CD14-positive monocyte (primary cell): ENCODE measurements at regions not wholly inside any gene's neighbourhood (a gene's known extent, or its start where the extent isn't known, plus 50 kb on each side); places are given as distances from the start of the nearest gene placed in this dataset.

Experiments used
- DNase-seq, 3 donors: peaks; one replicate each; pipeline ENCODE4 v3.0.0-alpha.2; 2011 to 2022
- H2AFZ ChIP-seq: 2 replicates; pipeline ENCODE4 v1.6.0; 2012; ENCODE audit warnings: mild to moderate bottlenecking, low read depth, low read length, inconsistent platforms; ENCODE audit not compliant: insufficient read depth, poor library complexity, severe bottlenecking
- H3K27ac ChIP-seq, 2 donors: 1 replicate in 1 of 2; 2 replicates in 1 of 2; pipeline ENCODE4 v1.5.1; 2012 to 2013; ENCODE audit warnings: low read length in 2 of 2, control low read depth in 1 of 2, inconsistent platforms in 1 of 2, low read depth in 1 of 2, mild to moderate bottlenecking in 1 of 2
- H3K27me3 ChIP-seq, 2 donors: one replicate each; pipeline versions ENCODE4 v1.6.0 to v1.6.1; 2011 to 2013; ENCODE audit warnings: low read length in 2 of 2; ENCODE audit not compliant: control insufficient read depth in 2 of 2, insufficient read depth in 2 of 2
- H3K36me3 ChIP-seq, 2 donors: replicated peaks in 1 of 2; 1 replicate in 1 of 2; 2 replicates in 1 of 2; pipeline versions ENCODE4 v1.5.1 to v1.6.1; 2012 to 2013; ENCODE audit warnings: low read length in 2 of 2, control low read depth in 1 of 2, inconsistent platforms in 1 of 2, mild to moderate bottlenecking in 1 of 2; ENCODE audit not compliant: insufficient read depth in 2 of 2, control insufficient read depth in 1 of 2
- H3K4me1 ChIP-seq, 2 donors: 1 replicate in 1 of 2; 2 replicates in 1 of 2; pipeline versions ENCODE4 v1.5.1 to v1.6.1; 2012 to 2013; ENCODE audit warnings: low read length in 2 of 2, control low read depth in 1 of 2, inconsistent platforms in 1 of 2, mild to moderate bottlenecking in 1 of 2, moderate library complexity in 1 of 2; ENCODE audit not compliant: insufficient read depth in 2 of 2, control insufficient read depth in 1 of 2
- H3K4me2 ChIP-seq: replicated peaks from 2 replicates; pipeline ENCODE3; 2012; ENCODE audit warnings: low read length, moderate library complexity, mild to moderate bottlenecking; ENCODE audit not compliant: poor library complexity, severe bottlenecking; ENCODE audit errors: extremely low read depth
- H3K4me3 ChIP-seq, 3 experiments: fragments of 200-600 bp in 1 of 3; sonication (generic) in 1 of 3; replicated peaks in 1 of 3; 1 replicate in 2 of 3; 2 replicates in 1 of 3; pipeline ENCODE4 v1.5.1; 2011 to 2013; ENCODE audit warnings: low read length in 3 of 3, mild to moderate bottlenecking in 3 of 3, control low read depth in 2 of 3, low read depth in 2 of 3, inconsistent platforms in 1 of 3, moderate library complexity in 1 of 3
- H3K79me2 ChIP-seq: 2 replicates; pipeline ENCODE4 v1.6.0; 2012; ENCODE audit warnings: mild to moderate bottlenecking, control low read depth, inconsistent platforms, low read length, moderate library complexity; ENCODE audit not compliant: insufficient read depth
- H3K9ac ChIP-seq: 2 replicates; pipeline ENCODE4 v1.6.0; 2017; ENCODE audit warnings: low read length, mild to moderate bottlenecking; ENCODE audit not compliant: insufficient read depth, poor library complexity, severe bottlenecking
- H3K9me3 ChIP-seq, 2 donors: replicated peaks in 1 of 2; 1 replicate in 1 of 2; 2 replicates in 1 of 2; pipeline versions ENCODE4 v1.5.1 to v1.6.1; 2012 to 2013; ENCODE audit warnings: low read length in 2 of 2, control low read depth in 1 of 2; ENCODE audit not compliant: control insufficient read depth in 1 of 2, insufficient read depth in 1 of 2
- H4K20me1 ChIP-seq: 2 replicates; pipeline ENCODE4 v1.6.0; 2012; ENCODE audit warnings: mild to moderate bottlenecking, low read length, control low read depth, moderate library complexity; ENCODE audit not compliant: insufficient read depth
- H3K27ac Mint-ChIP-seq, 7 donors: one replicate each; pipeline ENCODE4 v1.8.0; 2020; ENCODE audit warnings: mild to moderate bottlenecking in 7 of 7, mixed read lengths in 7 of 7, moderate library complexity in 6 of 7, inconsistent platforms in 2 of 7
- H3K27me3 Mint-ChIP-seq, 3 donors: one replicate each; pipeline ENCODE4 v1.8.0; 2021 to 2022; ENCODE audit warnings: low read depth in 3 of 3, mild to moderate bottlenecking in 3 of 3, mixed read lengths in 3 of 3, moderate library complexity in 3 of 3, inconsistent platforms in 1 of 3
- H3K36me3 Mint-ChIP-seq, 2 donors: one replicate each; pipeline ENCODE4 v1.8.0; 2020; ENCODE audit warnings: mixed read lengths in 2 of 2, inconsistent platforms in 1 of 2, mild to moderate bottlenecking in 1 of 2
- H3K4me1 Mint-ChIP-seq: one replicate; pipeline ENCODE4 v1.8.0; 2020; ENCODE audit warnings: mild to moderate bottlenecking, mixed read lengths
- H3K4me3 Mint-ChIP-seq, 2 donors: one replicate each; pipeline ENCODE4 v1.8.0; 2020; ENCODE audit warnings: mild to moderate bottlenecking in 2 of 2, mixed read lengths in 2 of 2, moderate library complexity in 1 of 2
- H3K9me3 Mint-ChIP-seq, 7 donors: one replicate each; pipeline ENCODE4 v1.8.0; 2020 to 2022; ENCODE audit warnings: mixed read lengths in 7 of 7, mild to moderate bottlenecking in 6 of 7, moderate library complexity in 6 of 7, inconsistent platforms in 2 of 7
- WGBS: methylation state at CpG from one replicate; pipeline ENCODE4 v1.1.5; 2013; ENCODE audit warnings: missing lambda C conversion rate; ENCODE audit not compliant: insufficient coverage; 5-methylcytosine and 5-hydroxymethylcytosine counted together
- intact Hi-C, 2 donors: fragments of 100-400 bp; cut with micrococcal nuclease; formaldehyde crosslinking; loops; one replicate each; pipeline versions ENCODE4 v1.15.0 to v1.15.1; 2023
- TF ChIP-seq, protein P1 (sequence below): fragments of 200-600 bp; IDR thresholded peaks from one replicate; pipeline ENCODE4 v1.8.0; 2022; ENCODE audit warnings: antibody characterized with exemption, mild to moderate bottlenecking

DNA sequence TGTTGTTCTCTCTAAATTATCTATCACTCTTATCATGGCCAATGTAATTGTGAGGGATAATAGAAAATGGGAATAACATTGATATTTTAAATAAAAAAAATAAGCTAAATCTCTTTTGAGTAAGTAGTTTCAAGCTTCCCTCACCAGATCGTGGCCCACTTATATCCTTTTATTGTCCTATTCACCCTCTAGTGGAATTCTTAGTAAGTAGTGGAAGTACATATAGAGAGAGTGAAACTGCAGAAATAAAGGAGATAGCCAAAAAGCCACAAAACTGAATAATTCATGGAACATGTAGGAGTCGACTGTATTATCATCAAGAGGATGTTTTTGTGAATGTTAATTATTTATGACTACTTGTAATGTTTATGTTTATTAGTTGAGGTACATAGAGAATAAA lies 66.1 kb upstream of the DTNA start:
- WGBS = 60% methylated on average over 1 of the region's 2 CpGs
- H3K36me3 Mint-ChIP-seq = no peaks in the 10 kb centered on the region
- H3K27me3 ChIP-seq = no peaks in the 10 kb centered on the region

DNA sequence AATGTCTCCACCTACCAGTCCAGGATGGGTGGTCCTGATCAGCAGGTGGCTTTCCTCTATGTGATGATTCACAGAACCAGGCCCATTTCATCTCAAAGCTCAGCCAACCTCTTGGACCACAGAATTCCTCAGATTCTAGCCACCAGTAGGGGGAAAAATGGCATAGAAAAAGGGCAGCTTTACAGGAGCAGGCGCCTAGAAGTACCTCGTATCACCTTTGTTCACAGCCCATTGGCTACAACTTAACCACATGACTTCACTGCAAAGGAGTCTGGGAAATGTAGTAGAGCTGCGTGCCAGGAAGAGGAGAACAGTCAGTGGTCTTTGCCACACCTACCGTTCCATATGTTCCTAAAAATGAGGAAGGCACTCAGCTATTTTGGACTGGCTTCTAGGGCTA lies 62.8 kb upstream of the DTNA start:
- H3K9me3 Mint-ChIP-seq = no peaks in the 10 kb centered on the region
- WGBS = 78% methylated on average over 1 of the region's 4 CpGs
- H3K27me3 Mint-ChIP-seq = peaks cover 0 to 3% (median 2%) of the 10 kb centered on the region in 3 donors
- no peaks in the 10 kb centered on the region for H4K20me1 ChIP-seq
- peaks cover 8 to 14% of the 10 kb centered on the region in 2 donors for H3K4me1 ChIP-seq
- no peak overlapping the region for H3K4me2 ChIP-seq
- no peak overlapping the region for H3K27ac ChIP-seq
- no peaks in the 10 kb centered on the region for H3K79me2 ChIP-seq
- H3K4me3 Mint-ChIP-seq = no peak overlapping the region
- no peak for DNase-seq
- H3K9me3 ChIP-seq = no peaks in the 10 kb centered on the region
- no peaks in the 10 kb centered on the region for H3K36me3 Mint-ChIP-seq
- H3K4me1 Mint-ChIP-seq = peaks cover 14% of the 10 kb centered on the region
- TF ChIP-seq, protein P1, sequence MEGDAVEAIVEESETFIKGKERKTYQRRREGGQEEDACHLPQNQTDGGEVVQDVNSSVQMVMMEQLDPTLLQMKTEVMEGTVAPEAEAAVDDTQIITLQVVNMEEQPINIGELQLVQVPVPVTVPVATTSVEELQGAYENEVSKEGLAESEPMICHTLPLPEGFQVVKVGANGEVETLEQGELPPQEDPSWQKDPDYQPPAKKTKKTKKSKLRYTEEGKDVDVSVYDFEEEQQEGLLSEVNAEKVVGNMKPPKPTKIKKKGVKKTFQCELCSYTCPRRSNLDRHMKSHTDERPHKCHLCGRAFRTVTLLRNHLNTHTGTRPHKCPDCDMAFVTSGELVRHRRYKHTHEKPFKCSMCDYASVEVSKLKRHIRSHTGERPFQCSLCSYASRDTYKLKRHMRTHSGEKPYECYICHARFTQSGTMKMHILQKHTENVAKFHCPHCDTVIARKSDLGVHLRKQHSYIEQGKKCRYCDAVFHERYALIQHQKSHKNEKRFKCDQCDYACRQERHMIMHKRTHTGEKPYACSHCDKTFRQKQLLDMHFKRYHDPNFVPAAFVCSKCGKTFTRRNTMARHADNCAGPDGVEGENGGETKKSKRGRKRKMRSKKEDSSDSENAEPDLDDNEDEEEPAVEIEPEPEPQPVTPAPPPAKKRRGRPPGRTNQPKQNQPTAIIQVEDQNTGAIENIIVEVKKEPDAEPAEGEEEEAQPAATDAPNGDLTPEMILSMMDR = no peak
- H3K4me3 ChIP-seq = no peak overlapping the region
- H3K36me3 ChIP-seq = no peaks in the 10 kb centered on the region
- no peak overlapping the region for H2AFZ ChIP-seq
- intact Hi-C loops = no loop called here
- H3K27ac Mint-ChIP-seq = no peak overlapping the region
- no peaks in the 10 kb centered on the region for H3K27me3 ChIP-seq
- no peak overlapping the region for H3K9ac ChIP-seq

More for the DNA sequence above, 66.1 kb upstream of the DTNA start:
- H3K27me3 Mint-ChIP-seq = peaks cover 0 to 2% (median 0%) of the 10 kb centered on the region in 3 donors
- no peak overlapping the region for H3K27ac Mint-ChIP-seq
- Histone ChIP-seq H3K9ac (no peak overlapping the region), H2AFZ (no peak overlapping the region), H3K27ac (no peak overlapping the region), H3K79me2 (no peaks in the 10 kb centered on the region), H4K20me1 (no peaks in the 10 kb centered on the region), H3K4me2 (no peak overlapping the region), H3K4me3 (no peak overlapping the region), H3K9me3 (no peaks in the 10 kb centered on the region), H3K4me1 (no peaks in the 10 kb centered on the region), H3K36me3 (no peaks in the 10 kb centered on the region)
- no peak for DNase-seq
- intact Hi-C loops = no loop called here
- no peak overlapping the region for H3K4me3 Mint-ChIP-seq
- H3K4me1 Mint-ChIP-seq = no peaks in the 10 kb centered on the region
- TF ChIP-seq, protein P1 = no peak
- H3K9me3 Mint-ChIP-seq = no peaks in the 10 kb centered on the region
